ENCODE measurements at regions not wholly inside any gene's neighbourhood (a gene's known extent, or its start where the extent isn't known, plus 50 kb on each side); places are given as distances from the start of the nearest gene placed in this dataset.

DNA sequence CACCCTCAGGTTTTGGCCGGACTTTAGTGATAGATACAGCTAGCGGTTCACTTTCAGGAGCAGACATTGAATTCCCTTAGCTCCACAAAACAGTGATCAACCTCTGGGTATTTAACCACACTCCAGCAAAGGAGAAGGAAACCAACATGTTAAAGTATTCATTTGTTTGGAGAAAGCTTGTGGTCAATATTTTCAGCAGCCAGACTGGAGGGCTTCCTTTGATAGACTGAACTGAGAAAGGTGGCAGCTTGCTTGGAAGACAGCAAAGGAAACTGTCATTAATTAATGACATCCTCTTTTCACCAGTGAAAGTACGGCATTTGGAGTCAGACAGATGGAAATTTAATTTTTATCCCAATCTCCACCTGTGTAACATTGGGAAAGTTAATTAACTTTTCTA is 289.1 kb upstream of the CLNK start:
- Histone ChIP-seq H3K4me3 (no peak overlapping the region), H3K27ac (no peak overlapping the region), H3K9me3 (no peaks in the 10 kb centered on the region), H3K36me3 (no peaks in the 10 kb centered on the region), H3K4me1 (no peaks in the 10 kb centered on the region), H3K27me3 (no peaks in the 10 kb centered on the region)
- in situ Hi-C loops (cut with MboI; ENCODE audit: low sequenced_read_pairs in 4 of 4), result no loop called here
- intact Hi-C loops (cut with DNase I; ENCODE audit: low total_unique reads), result no loop called here
- ATAC-seq (no peak), DNase-seq (no peak)
- TF ChIP-seq, protein P1, sequence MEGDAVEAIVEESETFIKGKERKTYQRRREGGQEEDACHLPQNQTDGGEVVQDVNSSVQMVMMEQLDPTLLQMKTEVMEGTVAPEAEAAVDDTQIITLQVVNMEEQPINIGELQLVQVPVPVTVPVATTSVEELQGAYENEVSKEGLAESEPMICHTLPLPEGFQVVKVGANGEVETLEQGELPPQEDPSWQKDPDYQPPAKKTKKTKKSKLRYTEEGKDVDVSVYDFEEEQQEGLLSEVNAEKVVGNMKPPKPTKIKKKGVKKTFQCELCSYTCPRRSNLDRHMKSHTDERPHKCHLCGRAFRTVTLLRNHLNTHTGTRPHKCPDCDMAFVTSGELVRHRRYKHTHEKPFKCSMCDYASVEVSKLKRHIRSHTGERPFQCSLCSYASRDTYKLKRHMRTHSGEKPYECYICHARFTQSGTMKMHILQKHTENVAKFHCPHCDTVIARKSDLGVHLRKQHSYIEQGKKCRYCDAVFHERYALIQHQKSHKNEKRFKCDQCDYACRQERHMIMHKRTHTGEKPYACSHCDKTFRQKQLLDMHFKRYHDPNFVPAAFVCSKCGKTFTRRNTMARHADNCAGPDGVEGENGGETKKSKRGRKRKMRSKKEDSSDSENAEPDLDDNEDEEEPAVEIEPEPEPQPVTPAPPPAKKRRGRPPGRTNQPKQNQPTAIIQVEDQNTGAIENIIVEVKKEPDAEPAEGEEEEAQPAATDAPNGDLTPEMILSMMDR (IDR thresholded peaks at IDR 0.05 in 4 of 5, conservative IDR thresholded peaks at IDR 0.05 in 1 of 5), result no peak
- TF ChIP-seq POLR2A (IDR thresholded peaks at IDR 0.05), result no peak

DNA sequence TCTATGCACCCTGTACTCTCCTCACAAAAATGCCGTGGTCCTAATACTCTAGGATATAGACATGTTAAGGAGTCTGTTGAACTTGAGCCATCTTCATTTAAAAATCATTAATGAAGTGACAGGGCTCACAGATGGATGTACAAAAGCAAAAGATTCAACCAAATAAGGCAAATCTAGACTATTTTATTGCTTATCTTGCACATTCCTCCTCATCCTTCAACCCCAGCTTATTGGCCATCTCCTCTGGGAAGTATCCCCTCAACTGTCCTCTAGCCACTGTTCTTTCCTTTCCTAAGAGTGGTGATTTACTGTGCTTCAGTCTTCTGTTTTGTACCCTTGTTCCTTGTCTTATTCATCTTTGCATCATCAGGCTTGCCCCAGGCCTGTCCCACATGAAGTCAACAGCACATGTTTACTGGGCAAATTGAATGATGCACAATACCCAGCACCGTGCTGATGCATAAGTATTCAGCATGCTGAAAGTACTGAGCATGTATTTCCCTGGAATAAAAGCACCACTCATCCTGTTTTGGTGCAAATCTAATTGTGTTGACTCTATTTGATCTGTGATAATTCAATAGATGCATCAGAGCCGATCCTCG is 287.3 kb upstream of the CLNK start:
- ATAC-seq (no peak), DNase-seq (no peak)
- in situ Hi-C loops (cut with MboI; ENCODE audit: low sequenced_read_pairs in 4 of 4), result no loop called here
- Histone ChIP-seq H3K36me3 (no peaks in the 10 kb centered on the region), H3K4me1 (no peaks in the 10 kb centered on the region), H3K9me3 (no peaks in the 10 kb centered on the region), H3K4me3 (no peak overlapping the region), H3K27me3 (no peaks in the 10 kb centered on the region), H3K27ac (no peak overlapping the region)
- intact Hi-C loops (cut with DNase I; ENCODE audit: low total_unique reads), result no loop called here
- no peak for TF ChIP-seq POLR2A (IDR thresholded peaks at IDR 0.05)
- TF ChIP-seq, protein P1 (IDR thresholded peaks at IDR 0.05 in 4 of 5, conservative IDR thresholded peaks at IDR 0.05 in 1 of 5), result no peak

DNA sequence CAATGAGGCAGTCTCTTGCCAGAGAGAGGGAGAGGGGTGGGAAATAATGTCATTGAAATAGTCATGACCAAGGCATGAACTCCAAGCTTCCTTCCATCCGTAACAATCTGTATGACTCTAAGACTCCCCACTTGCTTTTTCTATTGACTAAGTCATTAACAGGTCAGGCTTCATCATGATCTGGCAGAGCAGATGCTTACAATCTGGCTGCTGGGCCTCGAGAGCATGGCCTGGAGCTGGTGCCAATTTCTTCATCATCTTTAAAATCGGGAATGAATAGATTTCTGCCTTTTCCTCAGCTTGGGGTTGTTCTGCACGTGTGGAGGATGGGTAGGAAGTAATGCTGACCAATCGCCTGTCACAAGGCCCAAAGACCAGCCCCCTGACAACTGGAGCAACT is 280.6 kb upstream of the CLNK start:
- intact Hi-C loops (cut with DNase I; ENCODE audit: low total_unique reads), result no loop called here
- Histone ChIP-seq H3K27me3 (no peaks in the 10 kb centered on the region), H3K9me3 (no peaks in the 10 kb centered on the region), H3K27ac (no peak overlapping the region), H3K4me1 (no peaks in the 10 kb centered on the region), H3K4me3 (no peak overlapping the region), H3K36me3 (no peaks in the 10 kb centered on the region)
- DNase-seq, result no peak
- TF ChIP-seq POLR2A (IDR thresholded peaks at IDR 0.05), result no peak
- ATAC-seq, result no peak
- in situ Hi-C loops (cut with MboI; ENCODE audit: low sequenced_read_pairs in 4 of 4), result no loop called here

- intact Hi-C loops (cut with DNase I; ENCODE audit: low total_unique reads), result no loop called here
- Histone ChIP-seq H3K27ac (no peak overlapping the region), H3K4me1 (no peaks in the 10 kb centered on the region), H3K4me3 (no peak overlapping the region), H3K27me3 (no peaks in the 10 kb centered on the region), H3K36me3 (no peaks in the 10 kb centered on the region), H3K9me3 (no peaks in the 10 kb centered on the region)
- DNase-seq, result no peak
- TF ChIP-seq, protein P1 (IDR thresholded peaks at IDR 0.05 in 4 of 5, conservative IDR thresholded peaks at IDR 0.05 in 1 of 5), result no peak
- no peak for TF ChIP-seq POLR2A (IDR thresholded peaks at IDR 0.05)
- in situ Hi-C loops (cut with MboI; ENCODE audit: low sequenced_read_pairs in 4 of 4), result no loop called here
- ATAC-seq, result no peak
Observed at GRCh38 chr4:10963958-10964703, 279.6 kb upstream of the CLNK start.

DNA sequence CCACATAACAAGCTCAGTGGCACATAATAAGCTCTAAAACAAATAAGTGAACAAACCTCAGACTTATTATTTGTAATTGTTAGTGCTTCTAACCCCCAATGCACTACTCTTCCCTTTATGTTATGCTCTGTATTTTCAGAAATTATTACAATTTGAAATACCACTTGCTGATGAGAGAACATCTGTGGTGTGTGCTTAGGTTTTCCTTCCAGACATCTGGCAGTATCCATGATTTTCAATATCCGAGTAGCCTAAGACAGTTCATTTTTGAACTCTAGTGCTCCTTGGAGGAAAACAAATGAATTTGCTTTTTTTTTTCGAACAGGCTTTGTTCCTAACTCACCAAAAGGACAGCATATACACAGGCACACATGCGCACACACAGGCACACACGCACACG is 278.7 kb upstream of the CLNK start:
- Histone ChIP-seq H3K4me3 (no peak overlapping the region), H3K4me1 (no peaks in the 10 kb centered on the region), H3K9me3 (no peaks in the 10 kb centered on the region), H3K36me3 (no peaks in the 10 kb centered on the region), H3K27me3 (no peaks in the 10 kb centered on the region), H3K27ac (no peak overlapping the region)
- TF ChIP-seq, protein P1 (IDR thresholded peaks at IDR 0.05 in 4 of 5, conservative IDR thresholded peaks at IDR 0.05 in 1 of 5), result no peak
- TF ChIP-seq POLR2A (IDR thresholded peaks at IDR 0.05), result no peak
- in situ Hi-C loops (cut with MboI; ENCODE audit: low sequenced_read_pairs in 4 of 4) (no loop called here), intact Hi-C loops (cut with DNase I; ENCODE audit: low total_unique reads) (no loop called here)
- DNase-seq, result no peak
- ATAC-seq, result no peak

Data from gastrocnemius medialis (tissue), 4 donors.